ENCODE measurements at regions not wholly inside any gene's neighbourhood (a gene's known extent, or its start where the extent isn't known, plus 50 kb on each side); places are given as distances from the start of the nearest gene placed in this dataset.

- TF ChIP-seq JAZF1 (CRISPR knock-in tag; IDR thresholded peaks at IDR 0.05) (no peak), MYBL2 (CRISPR knock-in tag; IDR thresholded peaks at IDR 0.05) (no peak), MXD4 (CRISPR knock-in tag; IDR thresholded peaks at IDR 0.05; ENCODE audit: borderline replicate concordance) (no peak), SP1 (CRISPR knock-in tag; conservative IDR thresholded peaks at IDR 0.05) (no peak), ZBTB43 (CRISPR knock-in tag; IDR thresholded peaks at IDR 0.05) (no peak), JUN (CRISPR knock-in tag; IDR thresholded peaks at IDR 0.05) (no peak)
- TF ChIP-seq, protein P1, sequence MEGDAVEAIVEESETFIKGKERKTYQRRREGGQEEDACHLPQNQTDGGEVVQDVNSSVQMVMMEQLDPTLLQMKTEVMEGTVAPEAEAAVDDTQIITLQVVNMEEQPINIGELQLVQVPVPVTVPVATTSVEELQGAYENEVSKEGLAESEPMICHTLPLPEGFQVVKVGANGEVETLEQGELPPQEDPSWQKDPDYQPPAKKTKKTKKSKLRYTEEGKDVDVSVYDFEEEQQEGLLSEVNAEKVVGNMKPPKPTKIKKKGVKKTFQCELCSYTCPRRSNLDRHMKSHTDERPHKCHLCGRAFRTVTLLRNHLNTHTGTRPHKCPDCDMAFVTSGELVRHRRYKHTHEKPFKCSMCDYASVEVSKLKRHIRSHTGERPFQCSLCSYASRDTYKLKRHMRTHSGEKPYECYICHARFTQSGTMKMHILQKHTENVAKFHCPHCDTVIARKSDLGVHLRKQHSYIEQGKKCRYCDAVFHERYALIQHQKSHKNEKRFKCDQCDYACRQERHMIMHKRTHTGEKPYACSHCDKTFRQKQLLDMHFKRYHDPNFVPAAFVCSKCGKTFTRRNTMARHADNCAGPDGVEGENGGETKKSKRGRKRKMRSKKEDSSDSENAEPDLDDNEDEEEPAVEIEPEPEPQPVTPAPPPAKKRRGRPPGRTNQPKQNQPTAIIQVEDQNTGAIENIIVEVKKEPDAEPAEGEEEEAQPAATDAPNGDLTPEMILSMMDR (IDR thresholded peaks at IDR 0.05) = no peak
These were observed 232.9 kb upstream of the F9 start for GRCh38 chrX:139297638-139298037.

All from WTC11 (cell line).